ENCODE measurements at regions not wholly inside any gene's neighbourhood (a gene's known extent, or its start where the extent isn't known, plus 50 kb on each side); places are given as distances from the start of the nearest gene placed in this dataset.

DNA sequence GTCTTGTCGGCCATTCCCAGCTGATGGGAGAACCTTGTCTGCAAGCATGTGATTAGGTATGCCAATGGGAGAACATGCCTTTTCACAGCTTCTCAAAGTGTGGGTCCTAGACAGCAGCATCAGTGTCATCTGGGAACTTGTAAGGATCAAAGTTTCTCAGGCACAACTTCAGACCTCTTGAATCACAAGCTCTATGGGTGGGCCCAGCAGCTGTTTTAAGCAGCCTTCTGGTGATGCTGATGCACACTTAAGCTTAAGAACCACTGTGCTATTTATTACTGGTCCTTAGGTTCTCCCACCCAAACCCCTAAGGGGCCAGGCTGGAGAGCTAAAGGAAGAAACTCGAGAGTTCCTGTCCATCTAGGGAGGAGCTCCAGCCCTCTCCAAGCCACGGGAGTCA, 453.9 kb upstream of the PROK2 start:
- H3K27me3 ChIP-seq = no peaks in the 10 kb centered on the region
- no peak overlapping the region for H3K27ac ChIP-seq
- ATAC-seq (ENCODE audit: low FRiP score in 2 of 2) = no peak
- H3K4me1 ChIP-seq = no peaks in the 10 kb centered on the region
- TF ChIP-seq POLR2AphosphoS5 (IDR thresholded peaks at IDR 0.05) = no peak
- TF ChIP-seq EP300 (IDR thresholded peaks at IDR 0.05) = no peak
- no peak for TF ChIP-seq POLR2A (IDR thresholded peaks at IDR 0.05)
- TF ChIP-seq, protein P1, sequence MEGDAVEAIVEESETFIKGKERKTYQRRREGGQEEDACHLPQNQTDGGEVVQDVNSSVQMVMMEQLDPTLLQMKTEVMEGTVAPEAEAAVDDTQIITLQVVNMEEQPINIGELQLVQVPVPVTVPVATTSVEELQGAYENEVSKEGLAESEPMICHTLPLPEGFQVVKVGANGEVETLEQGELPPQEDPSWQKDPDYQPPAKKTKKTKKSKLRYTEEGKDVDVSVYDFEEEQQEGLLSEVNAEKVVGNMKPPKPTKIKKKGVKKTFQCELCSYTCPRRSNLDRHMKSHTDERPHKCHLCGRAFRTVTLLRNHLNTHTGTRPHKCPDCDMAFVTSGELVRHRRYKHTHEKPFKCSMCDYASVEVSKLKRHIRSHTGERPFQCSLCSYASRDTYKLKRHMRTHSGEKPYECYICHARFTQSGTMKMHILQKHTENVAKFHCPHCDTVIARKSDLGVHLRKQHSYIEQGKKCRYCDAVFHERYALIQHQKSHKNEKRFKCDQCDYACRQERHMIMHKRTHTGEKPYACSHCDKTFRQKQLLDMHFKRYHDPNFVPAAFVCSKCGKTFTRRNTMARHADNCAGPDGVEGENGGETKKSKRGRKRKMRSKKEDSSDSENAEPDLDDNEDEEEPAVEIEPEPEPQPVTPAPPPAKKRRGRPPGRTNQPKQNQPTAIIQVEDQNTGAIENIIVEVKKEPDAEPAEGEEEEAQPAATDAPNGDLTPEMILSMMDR (IDR thresholded peaks at IDR 0.05) = no peak
- no peaks in the 10 kb centered on the region for H3K9me3 ChIP-seq
- 69 to 87% methylated on average over 3 of the region's 3 CpGs for WGBS, 2 donors
- no peaks in the 10 kb centered on the region for H3K36me3 ChIP-seq
- no peak overlapping the region for H3K4me3 ChIP-seq
- DNase-seq = no peak

DNA sequence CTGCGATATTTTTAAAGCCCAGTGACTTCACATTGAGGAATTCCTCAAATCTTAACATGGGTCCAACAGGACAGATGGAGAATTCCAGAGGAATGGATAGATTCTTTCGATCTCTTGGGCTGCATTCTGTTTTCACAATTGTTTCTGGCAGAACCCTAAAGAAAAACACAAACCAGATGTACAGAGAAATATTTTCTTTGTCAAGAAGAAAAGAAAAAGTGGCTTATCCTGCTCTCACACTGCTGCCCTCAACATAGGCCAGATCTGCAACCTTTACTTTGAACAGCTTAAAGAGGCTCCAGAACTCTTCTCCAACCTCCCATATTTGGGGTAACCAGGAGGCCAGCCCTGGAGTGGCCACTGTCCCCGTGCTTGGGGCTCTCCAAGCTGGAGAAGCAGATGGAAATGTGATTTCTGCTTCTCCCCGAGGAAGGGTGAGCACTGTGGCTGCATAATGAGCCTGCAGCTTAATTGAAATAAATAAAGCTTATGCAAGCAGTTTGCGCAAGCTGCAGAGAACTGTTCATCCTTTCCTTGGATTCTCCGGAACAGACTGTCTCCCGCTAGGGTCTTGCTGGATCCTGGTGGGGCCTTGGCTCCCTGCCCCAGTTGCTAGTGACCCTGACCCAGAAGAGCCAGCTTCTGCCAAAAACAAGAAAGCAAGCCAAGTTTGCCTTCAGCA, 453.2 kb upstream of the PROK2 start:
- Histone ChIP-seq H3K9me3 (no peaks in the 10 kb centered on the region), H3K4me1 (no peaks in the 10 kb centered on the region), H3K4me3 (no peak overlapping the region), H3K36me3 (no peaks in the 10 kb centered on the region), H3K27me3 (no peaks in the 10 kb centered on the region), H3K27ac (no peak overlapping the region)
- WGBS, 2 donors = 83 to 84% methylated on average over 5 to 7 of the region's 7 CpGs
- TF ChIP-seq POLR2AphosphoS5 (IDR thresholded peaks at IDR 0.05) = no peak
- no peak for TF ChIP-seq EP300 (IDR thresholded peaks at IDR 0.05)
- no peak for TF ChIP-seq POLR2A (IDR thresholded peaks at IDR 0.05)
- TF ChIP-seq, protein P1 (IDR thresholded peaks at IDR 0.05) = no peak
- DNase-seq (no peak), ATAC-seq (ENCODE audit: low FRiP score in 2 of 2) (no peak)

DNA sequence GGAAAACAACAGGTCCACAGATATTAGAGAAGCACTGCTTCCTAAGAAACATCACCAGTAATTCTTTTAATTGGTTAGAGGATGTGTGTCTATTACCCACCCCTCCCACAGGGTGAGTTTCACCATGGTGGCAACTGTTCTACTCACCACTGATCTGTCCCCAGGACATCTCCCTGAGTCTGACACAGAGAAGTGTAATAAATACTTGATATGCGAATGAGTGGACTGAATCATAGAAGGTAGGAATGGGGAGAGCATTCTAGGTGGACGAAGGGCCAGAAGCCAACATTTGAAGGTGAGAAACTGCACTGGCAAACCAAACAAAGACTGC, 452.7 kb upstream of the PROK2 start:
- TF ChIP-seq POLR2AphosphoS5 (IDR thresholded peaks at IDR 0.05) = no peak
- TF ChIP-seq EP300 (IDR thresholded peaks at IDR 0.05) = no peak
- TF ChIP-seq POLR2A (IDR thresholded peaks at IDR 0.05) = no peak
- TF ChIP-seq, protein P1 (IDR thresholded peaks at IDR 0.05) = no peak
- no peaks in the 10 kb centered on the region for H3K27me3 ChIP-seq
- 83 to 94% methylated on average over 2 of the region's 2 CpGs for WGBS, 2 donors
- H3K36me3 ChIP-seq = no peaks in the 10 kb centered on the region
- H3K9me3 ChIP-seq = no peaks in the 10 kb centered on the region
- DNase-seq (no peak), ATAC-seq (ENCODE audit: low FRiP score in 2 of 2) (no peak)
- no peaks in the 10 kb centered on the region for H3K4me1 ChIP-seq
- no peak overlapping the region for H3K4me3 ChIP-seq
- no peak overlapping the region for H3K27ac ChIP-seq

DNA sequence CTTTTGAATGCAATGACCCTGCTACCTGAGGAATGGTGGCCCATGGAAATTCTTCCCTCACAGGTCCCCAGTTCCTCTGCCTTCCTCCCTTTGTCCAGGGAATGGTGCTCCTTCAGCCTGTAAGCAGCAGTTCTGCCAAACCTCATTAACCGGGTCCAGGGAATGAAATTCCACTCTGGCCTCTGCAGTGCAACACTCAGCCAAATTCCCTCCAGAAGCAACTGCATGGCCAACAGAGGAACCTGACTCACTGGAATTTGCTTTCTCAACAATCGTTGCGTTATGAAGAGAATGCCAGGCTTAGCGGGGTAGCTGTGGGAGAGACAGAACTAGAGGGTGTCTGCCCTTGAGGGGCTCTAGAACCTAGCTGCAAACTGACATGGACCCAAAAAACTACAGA, 449.4 kb upstream of the PROK2 start:
- DNase-seq = no peak
- Histone ChIP-seq H3K9me3 (no peaks in the 10 kb centered on the region), H3K4me1 (no peaks in the 10 kb centered on the region), H3K4me3 (no peak overlapping the region), H3K27ac (no peak overlapping the region), H3K27me3 (no peaks in the 10 kb centered on the region), H3K36me3 (no peaks in the 10 kb centered on the region)
- TF ChIP-seq EP300 (IDR thresholded peaks at IDR 0.05) (no peak), POLR2AphosphoS5 (IDR thresholded peaks at IDR 0.05) (no peak), POLR2A (IDR thresholded peaks at IDR 0.05) (no peak)
- TF ChIP-seq, protein P1 (IDR thresholded peaks at IDR 0.05) = no peak
- 56 to 68% methylated on average over 4 of the region's 4 CpGs for WGBS, 2 donors
- ATAC-seq (ENCODE audit: low FRiP score in 2 of 2) = peak in 1 of 2 donors; percentile 71

DNA sequence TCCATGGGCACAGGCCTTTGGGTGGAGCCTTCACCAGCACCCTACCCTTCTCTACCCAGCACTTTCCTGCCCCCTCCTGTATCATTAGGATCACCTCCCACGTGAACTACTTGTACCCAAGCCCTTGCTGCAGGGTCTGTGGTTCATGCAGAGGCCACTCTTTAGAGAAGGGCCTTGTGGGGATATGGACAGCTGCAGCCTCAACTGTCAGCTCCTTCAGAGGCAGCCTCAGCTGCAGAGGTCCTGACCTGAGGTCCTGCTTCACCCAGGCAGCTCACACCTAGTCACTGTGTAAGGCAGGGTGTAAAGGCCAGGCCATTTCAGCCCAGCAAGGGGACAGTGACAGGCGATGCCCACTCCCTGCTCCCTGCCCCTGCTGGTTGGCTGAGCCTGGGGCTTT, 448.6 kb upstream of the PROK2 start:
- Histone ChIP-seq H3K36me3 (no peaks in the 10 kb centered on the region), H3K27me3 (no peaks in the 10 kb centered on the region), H3K9me3 (no peaks in the 10 kb centered on the region), H3K4me1 (no peaks in the 10 kb centered on the region), H3K27ac (no peak overlapping the region), H3K4me3 (no peak overlapping the region)
- WGBS, 2 donors = 95 to 100% methylated on average over 2 of the region's 2 CpGs
- DNase-seq (no peak), ATAC-seq (ENCODE audit: low FRiP score in 2 of 2) (no peak)
- TF ChIP-seq POLR2AphosphoS5 (IDR thresholded peaks at IDR 0.05) = no peak
- TF ChIP-seq, protein P1 (IDR thresholded peaks at IDR 0.05) = no peak
- TF ChIP-seq EP300 (IDR thresholded peaks at IDR 0.05) = no peak
- TF ChIP-seq POLR2A (IDR thresholded peaks at IDR 0.05) = no peak
